ENCODE measurements at regions not wholly inside any gene's neighbourhood (a gene's known extent, or its start where the extent isn't known, plus 50 kb on each side); places are given as distances from the start of the nearest gene placed in this dataset.
"Not testable (repeated sequence)": the region's sequence is repeated elsewhere in the genome, so short reads cannot be mapped to it uniquely, and the experiment has no call there.

DNA sequence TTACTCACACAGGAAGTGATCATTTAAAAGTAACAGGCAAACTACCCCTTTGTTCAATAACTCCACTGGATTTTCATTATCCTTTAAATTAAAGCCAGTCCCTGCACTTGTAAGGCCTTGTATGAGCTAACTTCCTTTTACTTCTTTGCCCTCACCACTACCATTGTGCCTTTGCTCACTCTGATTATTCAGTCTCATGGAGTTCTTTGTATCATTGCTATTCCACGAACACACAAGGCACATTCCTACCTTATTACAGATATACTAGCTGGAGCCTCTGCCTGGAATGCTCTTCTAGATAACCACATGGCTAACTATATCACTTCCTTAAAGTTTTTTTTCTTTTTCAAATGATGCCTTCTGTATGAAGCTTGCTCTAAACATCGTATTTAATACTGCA lies 748.6 kb upstream of the HS3ST5 start:
- Mint-ChIP-seq H3K36me3 (no peaks in the 10 kb centered on the region), H3K9me3 (peaks cover 2% of the 10 kb centered on the region), H3K27me3 (no peaks in the 10 kb centered on the region), H3K4me3 (no peak overlapping the region), H3K27ac (no peak overlapping the region), H3K4me1 (no peaks in the 10 kb centered on the region)
- DNase-seq (no peak), ATAC-seq (ENCODE audit: low read depth) (no peak)
- POLR2A ChIA-PET = no interaction called here

DNA sequence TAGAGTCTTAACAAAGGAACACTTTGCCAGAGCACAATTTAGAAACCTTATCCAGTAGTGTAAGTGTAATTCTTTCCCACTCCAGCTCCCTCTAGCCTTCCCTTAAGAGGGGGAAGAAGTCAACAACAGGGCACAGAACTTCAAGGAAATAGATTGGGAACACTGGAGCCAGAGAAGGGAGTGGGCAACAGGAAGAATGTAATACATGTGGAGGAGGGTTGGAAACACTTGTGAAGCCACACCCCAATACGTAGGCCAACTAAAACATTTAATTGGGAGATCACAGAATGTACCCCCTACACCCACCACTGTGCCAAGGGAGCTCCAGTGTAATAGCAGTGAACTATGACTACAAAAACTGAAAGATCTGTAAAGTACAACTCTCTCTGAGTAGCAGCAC lies 735.7 kb upstream of the HS3ST5 start:
- Mint-ChIP-seq H3K9me3 (peaks cover 13% of the 10 kb centered on the region), H3K36me3 (no peaks in the 10 kb centered on the region), H3K27me3 (no peaks in the 10 kb centered on the region), H3K27ac (no peak overlapping the region), H3K4me1 (no peaks in the 10 kb centered on the region), H3K4me3 (no peak overlapping the region)
- POLR2A ChIA-PET = no interaction called here
- DNase-seq (no peak), ATAC-seq (ENCODE audit: low read depth) (no peak)

DNA sequence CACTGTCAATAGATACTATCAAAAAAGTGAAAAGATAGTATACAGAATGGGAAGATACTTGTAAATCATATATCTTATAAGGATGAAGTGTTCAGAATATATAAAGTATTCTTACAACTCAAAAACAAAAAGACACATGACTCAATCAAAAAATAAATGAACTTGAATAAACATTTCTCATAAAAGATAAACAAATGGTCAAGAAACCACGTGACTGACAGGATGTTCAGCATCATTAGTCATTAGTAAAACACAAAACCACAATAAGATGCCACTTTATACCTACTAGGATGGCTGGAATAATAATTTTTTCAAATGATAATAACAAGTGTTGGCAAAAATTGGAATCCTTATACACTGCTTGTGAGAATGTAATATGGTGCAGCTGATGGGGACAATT lies 729.1 kb upstream of the HS3ST5 start:
- ATAC-seq (ENCODE audit: low read depth) (no peak), DNase-seq (no peak)
- Mint-ChIP-seq H3K27me3 (no peaks in the 10 kb centered on the region), H3K9me3 (peaks cover 6% of the 10 kb centered on the region), H3K4me3 (no peak overlapping the region), H3K4me1 (no peaks in the 10 kb centered on the region), H3K36me3 (no peaks in the 10 kb centered on the region), H3K27ac (no peak overlapping the region)
- POLR2A ChIA-PET = no interaction called here

- POLR2A ChIA-PET = no interaction called here
- Mint-ChIP-seq H3K36me3 (no peaks in the 10 kb centered on the region), H3K4me1 (no peaks in the 10 kb centered on the region), H3K27ac (no peak overlapping the region), H3K27me3 (no peaks in the 10 kb centered on the region), H3K4me3 (no peak overlapping the region), H3K9me3 (peaks cover 2% of the 10 kb centered on the region)
- ATAC-seq (ENCODE audit: low read depth) = no peak
- DNase-seq = no peak
Observed at GRCh38 chr6:115067690-115068447, 725.0 kb upstream of the HS3ST5 start.

DNA sequence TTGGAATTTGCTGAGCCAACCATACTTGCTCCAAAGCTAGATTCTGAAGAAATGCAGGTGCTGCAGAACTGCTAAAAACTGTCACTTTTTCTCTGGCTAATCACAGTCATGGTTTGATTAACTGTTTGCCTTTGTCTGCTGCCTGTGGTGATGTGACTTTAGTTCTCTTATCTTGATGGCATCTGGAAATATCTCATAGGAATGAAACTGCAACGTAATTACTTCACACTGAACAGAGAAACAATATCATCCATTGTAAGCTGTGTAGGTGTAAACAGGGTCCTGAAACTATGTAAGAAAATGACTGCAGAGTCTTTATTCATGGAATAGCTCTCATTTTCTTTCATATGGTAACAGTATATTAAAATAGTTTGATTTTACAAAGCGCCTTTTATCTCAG lies 721.9 kb upstream of the HS3ST5 start:
- no peaks in the 10 kb centered on the region for H3K36me3 Mint-ChIP-seq
- H3K4me3 Mint-ChIP-seq = no peak overlapping the region
- no peaks in the 10 kb centered on the region for H3K27me3 Mint-ChIP-seq
- POLR2A ChIA-PET = no interaction called here
- ATAC-seq (ENCODE audit: low read depth) = no peak
- no peak for DNase-seq
- no peaks in the 10 kb centered on the region for H3K4me1 Mint-ChIP-seq
- no peak overlapping the region for H3K27ac Mint-ChIP-seq
- H3K9me3 Mint-ChIP-seq = peaks cover 2% of the 10 kb centered on the region

GRCh38 chr6:115060581-115060980 lies 717.8 kb upstream of the HS3ST5 start:
- Mint-ChIP-seq H3K36me3 (no peaks in the 10 kb centered on the region), H3K4me3 (no peak overlapping the region), H3K27ac (no peak overlapping the region), H3K4me1 (no peaks in the 10 kb centered on the region), H3K9me3 (peaks cover 6% of the 10 kb centered on the region), H3K27me3 (no peaks in the 10 kb centered on the region)
- ATAC-seq (ENCODE audit: low read depth) = no peak
- no peak for DNase-seq
- POLR2A ChIA-PET = no interaction called here

GRCh38 chr6:115058414-115059211 lies 715.8 kb upstream of the HS3ST5 start:
- ATAC-seq (ENCODE audit: low read depth) (no peak), DNase-seq (no peak)
- H3K9me3 Mint-ChIP-seq = peaks cover 6% of the 10 kb centered on the region
- no peak overlapping the region for H3K4me3 Mint-ChIP-seq
- H3K4me1 Mint-ChIP-seq = no peaks in the 10 kb centered on the region
- no peaks in the 10 kb centered on the region for H3K27me3 Mint-ChIP-seq
- H3K36me3 Mint-ChIP-seq = no peaks in the 10 kb centered on the region
- POLR2A ChIA-PET = no interaction called here
- no peak overlapping the region for H3K27ac Mint-ChIP-seq

DNA sequence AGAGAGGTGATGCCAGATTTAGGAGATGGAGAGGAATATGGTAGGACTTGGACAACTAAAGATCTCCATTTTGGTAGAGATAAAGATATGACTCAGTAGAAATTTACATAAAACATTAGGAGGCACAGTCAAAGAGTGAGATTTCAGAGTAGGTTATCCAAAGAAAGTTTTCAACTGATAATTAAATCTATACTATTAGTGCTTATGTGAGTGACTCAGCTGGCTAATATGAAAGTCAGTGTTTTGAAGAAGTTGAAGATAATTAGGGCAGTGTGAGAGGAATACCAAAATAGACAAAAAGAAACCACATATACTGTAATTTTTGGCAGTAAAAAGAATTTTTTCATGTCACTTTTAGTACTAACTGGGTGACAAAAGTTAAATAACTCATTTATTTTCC lies 712.8 kb upstream of the HS3ST5 start:
- Mint-ChIP-seq H3K36me3 (no peaks in the 10 kb centered on the region), H3K4me3 (no peak overlapping the region)
- ATAC-seq (ENCODE audit: low read depth) = no peak

GRCh38 chr6:115054242-115054641 lies 711.4 kb upstream of the HS3ST5 start:
- H3K4me3 Mint-ChIP-seq; H3K4me1 Mint-ChIP-seq; H3K27me3 Mint-ChIP-seq; H3K9me3 Mint-ChIP-seq; DNase-seq; ATAC-seq (ENCODE audit: low read depth); H3K27ac Mint-ChIP-seq; H3K36me3 Mint-ChIP-seq; POLR2A ChIA-PET: not testable (repeated sequence)

More for the DNA sequence above, 712.8 kb upstream of the HS3ST5 start:
- Mint-ChIP-seq H3K27ac (no peak overlapping the region), H3K4me1 (no peaks in the 10 kb centered on the region), H3K9me3 (peaks cover 8% of the 10 kb centered on the region), H3K27me3 (no peaks in the 10 kb centered on the region)
- DNase-seq = no peak
- POLR2A ChIA-PET = no interaction called here

DNA sequence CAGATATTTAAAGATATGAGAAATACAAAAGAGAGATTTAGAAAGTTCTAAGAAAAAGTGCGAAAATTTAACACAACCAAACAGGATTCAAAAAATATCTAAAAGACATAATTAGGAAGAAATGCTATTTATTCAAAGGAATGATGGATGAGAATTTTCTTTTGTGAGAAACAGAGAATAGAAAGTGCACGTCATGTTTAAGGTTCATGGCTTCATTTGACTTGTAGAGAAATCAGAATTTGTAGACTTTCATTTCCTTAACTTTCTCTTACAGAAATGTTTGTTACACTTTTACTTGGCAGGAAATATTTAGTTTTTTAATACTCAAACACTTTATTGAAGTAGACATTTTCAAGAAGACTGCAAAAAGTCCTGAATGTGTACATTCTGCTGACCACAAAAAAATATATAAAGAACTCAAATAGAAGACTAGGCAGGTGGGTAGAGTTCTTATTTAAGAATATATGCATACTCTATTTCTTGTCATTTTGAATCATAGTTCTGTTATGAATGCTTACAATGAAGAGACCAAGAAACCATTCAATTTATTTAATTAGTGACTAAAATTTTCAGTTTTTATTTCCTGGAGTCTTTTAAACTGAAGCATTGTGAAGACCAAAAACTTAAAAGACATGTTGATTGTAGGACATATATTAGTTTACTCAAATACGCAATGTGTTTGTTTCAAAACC lies 710.5 kb upstream of the HS3ST5 start:
- no peak for ATAC-seq (ENCODE audit: low read depth)
- H3K4me3 Mint-ChIP-seq = no peak overlapping the region
- H3K4me1 Mint-ChIP-seq = no peaks in the 10 kb centered on the region
- H3K27ac Mint-ChIP-seq = no peak overlapping the region
- peaks cover 3% of the 10 kb centered on the region for H3K9me3 Mint-ChIP-seq
- no peak for DNase-seq
- POLR2A ChIA-PET = no interaction called here
- no peaks in the 10 kb centered on the region for H3K36me3 Mint-ChIP-seq
- no peaks in the 10 kb centered on the region for H3K27me3 Mint-ChIP-seq

GRCh38 chr6:115016593-115016992 lies 673.8 kb upstream of the HS3ST5 start:
- H3K36me3 Mint-ChIP-seq = no peaks in the 10 kb centered on the region
- peaks cover 1% of the 10 kb centered on the region for H3K9me3 Mint-ChIP-seq
- no peaks in the 10 kb centered on the region for H3K4me1 Mint-ChIP-seq
- no peak overlapping the region for H3K4me3 Mint-ChIP-seq
- ATAC-seq (ENCODE audit: low read depth) = no peak
- DNase-seq = no peak
- POLR2A ChIA-PET = no interaction called here
- H3K27ac Mint-ChIP-seq = no peak overlapping the region
- no peaks in the 10 kb centered on the region for H3K27me3 Mint-ChIP-seq

- H3K9me3 Mint-ChIP-seq = peaks cover 5% of the 10 kb centered on the region
- no peaks in the 10 kb centered on the region for H3K4me1 Mint-ChIP-seq
- POLR2A ChIA-PET = no interaction called here
- no peaks in the 10 kb centered on the region for H3K36me3 Mint-ChIP-seq
- H3K4me3 Mint-ChIP-seq = no peak overlapping the region
- DNase-seq (no peak), ATAC-seq (ENCODE audit: low read depth) (no peak)
- H3K27ac Mint-ChIP-seq = no peak overlapping the region
- H3K27me3 Mint-ChIP-seq = no peaks in the 10 kb centered on the region
Observed at GRCh38 chr6:115004982-115005381, 662.2 kb upstream of the HS3ST5 start.

DNA sequence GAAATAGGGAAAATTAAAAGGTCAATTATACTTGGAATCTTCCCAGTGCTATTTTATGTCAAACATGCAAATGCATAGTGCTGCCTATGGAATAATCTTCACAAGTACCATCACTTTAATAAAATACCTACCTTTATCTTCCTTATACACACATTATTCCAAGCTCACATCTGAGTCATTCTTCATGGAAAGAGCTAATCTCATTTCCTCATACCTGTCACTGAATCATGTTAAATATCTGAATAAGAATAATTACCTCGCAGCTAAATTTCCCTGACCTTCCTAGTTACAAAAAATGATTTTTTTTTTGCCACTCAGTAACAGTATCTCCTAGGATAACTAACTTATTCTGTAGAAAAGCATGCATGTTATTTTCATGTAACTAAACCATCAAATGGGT lies 661.4 kb upstream of the HS3ST5 start:
- peaks cover 5% of the 10 kb centered on the region for H3K9me3 Mint-ChIP-seq
- POLR2A ChIA-PET = no interaction called here
- H3K27ac Mint-ChIP-seq = no peak overlapping the region
- no peak overlapping the region for H3K4me3 Mint-ChIP-seq
- H3K4me1 Mint-ChIP-seq = no peaks in the 10 kb centered on the region
- DNase-seq = no peak
- ATAC-seq (ENCODE audit: low read depth) = no peak
- no peaks in the 10 kb centered on the region for H3K36me3 Mint-ChIP-seq
- H3K27me3 Mint-ChIP-seq = no peaks in the 10 kb centered on the region
